ENCODE measurements at regions not wholly inside any gene's neighbourhood (a gene's known extent, or its start where the extent isn't known, plus 50 kb on each side); places are given as distances from the start of the nearest gene placed in this dataset.

- TF ChIP-seq CTCF (IDR thresholded peaks at IDR 0.05; ENCODE audit: poor library complexity, severe bottlenecking), result no peak
- TF ChIP-seq EP300 (conservative IDR thresholded peaks at IDR 0.05; ENCODE audit: poor library complexity, severe bottlenecking), result no peak
- no peak for TF ChIP-seq REST (IDR thresholded peaks at IDR 0.05; ENCODE audit: borderline replicate concordance)
Measured at GRCh38 chr3:145246291-145246690, 914.7 kb downstream of the PLOD2 start.
